H1 (cell line): ENCODE measurements at regions not wholly inside any gene's neighbourhood (a gene's known extent, or its start where the extent isn't known, plus 50 kb on each side); places are given as distances from the start of the nearest gene placed in this dataset.

Experiments
- CTCF ChIA-PET: fragments of 300-600 bp; sonication (Branson Sonifier 250); formaldehyde crosslinking; loops from one replicate; lab custom pipeline; 2021; ENCODE audit not compliant: partially characterized antibody; lab: Charles Lee
- POLR2A ChIA-PET: fragments of 300-600 bp; sonication (Branson Sonifier 250); formaldehyde crosslinking; loops from one replicate; lab custom pipeline; 2021; ENCODE audit warnings: inconsistent platforms; ENCODE audit not compliant: partially characterized antibody; lab: Charles Lee
- DNase-seq, 2 experiments: peaks; one replicate each; pipeline versions ENCODE4 v3.0.0 to v3.0.0-alpha.2; 2010 to 2022; ENCODE audit warnings: low spot score in 2 of 2, low read depth in 1 of 2, mixed read lengths in 1 of 2
- FAIRE-seq: peaks from 2 replicates; lab custom pipeline; 2011; peaks lifted over from hg19 to GRCh38; lab: Jason Lieb, UNC
- H2AFZ ChIP-seq: 2 replicates; pipeline ENCODE4 v1.8.1; 2012; ENCODE audit warnings: low read length, inconsistent platforms
- H2AK5ac ChIP-seq: 2 replicates; pipeline ENCODE4 v1.6.1; 2013; ENCODE audit warnings: low read depth, low read length
- H2BK120ac ChIP-seq: replicated peaks from 2 replicates; pipeline ENCODE3; 2013; ENCODE audit warnings: low read depth, low read length, inconsistent platforms
- H2BK12ac ChIP-seq: 2 replicates; pipeline ENCODE4 v1.6.1; 2013; ENCODE audit warnings: low read depth, low read length
- H2BK15ac ChIP-seq: 2 replicates; pipeline ENCODE4 v1.6.1; 2013; ENCODE audit warnings: low read length
- H2BK20ac ChIP-seq: 2 replicates; pipeline ENCODE4 v1.6.1; 2013; ENCODE audit warnings: low read length
- H2BK5ac ChIP-seq: 2 replicates; pipeline ENCODE4 v1.6.1; 2013; ENCODE audit warnings: low read depth, low read length
- H3K14ac ChIP-seq: 2 replicates; pipeline ENCODE4 v1.6.1; 2013; ENCODE audit warnings: inconsistent platforms; ENCODE audit not compliant: insufficient read length
- H3K18ac ChIP-seq: 2 replicates; pipeline ENCODE4 v1.6.1; 2013; ENCODE audit warnings: low read length; ENCODE audit errors: extremely low read depth
- H3K23ac ChIP-seq: 2 replicates; pipeline ENCODE4 v1.6.1; 2013; ENCODE audit warnings: inconsistent platforms; ENCODE audit not compliant: insufficient read length
- H3K23me2 ChIP-seq: 2 replicates; pipeline ENCODE4 v1.6.1; 2013; ENCODE audit warnings: low read depth, low read length
- H3K27ac ChIP-seq: 2 replicates; pipeline ENCODE4 v1.6.1; 2011; ENCODE audit warnings: low read depth, low read length, inconsistent platforms
- H3K27me3 ChIP-seq, 4 experiments: replicated peaks in 1 of 4; 1 replicate in 1 of 4; 2 replicates in 3 of 4; pipeline versions ENCODE4 v1.6.1 to v1.8.1; 2011 to 2013; ENCODE audit warnings: low read length in 3 of 4, mild to moderate bottlenecking in 3 of 4, inconsistent platforms in 2 of 4, mixed read lengths in 2 of 4, moderate library complexity in 1 of 4; ENCODE audit not compliant: control insufficient read depth in 3 of 4, insufficient read depth in 3 of 4; ENCODE audit errors: extremely low read depth in 1 of 4
- H3K36me3 ChIP-seq, 4 experiments: 2 replicates each; pipeline versions ENCODE4 v1.6.1 to v1.8.1; 2011 to 2013; ENCODE audit warnings: mild to moderate bottlenecking in 4 of 4, low read length in 3 of 4, moderate library complexity in 2 of 4, control low read depth in 1 of 4, inconsistent platforms in 1 of 4; ENCODE audit not compliant: insufficient read depth in 4 of 4, control insufficient read depth in 2 of 4
- H3K4ac ChIP-seq: replicated peaks from 2 replicates; pipeline ENCODE3; 2013; ENCODE audit warnings: low read length, low read depth, mixed read lengths, inconsistent platforms; ENCODE audit not compliant: insufficient read length
- H3K4me1 ChIP-seq, 4 experiments: replicated peaks in 1 of 4; 1 replicate in 1 of 4; 2 replicates in 3 of 4; pipeline versions ENCODE4 v1.6.1 to v1.8.1; 2011 to 2013; ENCODE audit warnings: low read length in 3 of 4, inconsistent platforms in 2 of 4, mixed read lengths in 1 of 4; ENCODE audit not compliant: insufficient read depth in 4 of 4, control insufficient read depth in 3 of 4
- H3K4me2 ChIP-seq, 2 experiments: 2 replicates each; pipeline versions ENCODE4 v1.6.1 to v1.8.1; 2011 to 2013; ENCODE audit warnings: low read depth in 2 of 2, low read length in 2 of 2, control low read depth in 1 of 2, inconsistent platforms in 1 of 2, mild to moderate bottlenecking in 1 of 2; ENCODE audit not compliant: insufficient read depth in 1 of 2
- H3K4me3 ChIP-seq, 4 experiments: fragments of 200-600, 300-600 bp in 1 of 4; sonication (generic), shearing (Covaris generic), sonication (Bioruptor Twin) in 1 of 4; 2 replicates each; pipeline versions ENCODE4 v1.5.1 to v1.8.1; 2011 to 2016; ENCODE audit warnings: low read length in 4 of 4, low read depth in 3 of 4, control low read depth in 2 of 4, inconsistent platforms in 2 of 4, mild to moderate bottlenecking in 2 of 4, mixed read lengths in 1 of 4, moderate library complexity in 1 of 4; ENCODE audit not compliant: insufficient read depth in 2 of 4; ENCODE audit errors: extremely low read depth in 1 of 4
- H3K56ac ChIP-seq: replicated peaks from 2 replicates; pipeline ENCODE3; 2013; ENCODE audit warnings: low read depth, mild to moderate bottlenecking, mixed read lengths, low read length, inconsistent platforms; ENCODE audit not compliant: insufficient read length
- H3K79me1 ChIP-seq: 2 replicates; pipeline ENCODE4 v1.6.1; 2013; ENCODE audit warnings: low read depth, low read length, control low read depth
- H3K79me2 ChIP-seq, 2 experiments: 2 replicates each; pipeline versions ENCODE4 v1.6.1 to v1.8.1; 2012 to 2013; ENCODE audit warnings: low read length in 2 of 2, mild to moderate bottlenecking in 2 of 2, inconsistent platforms in 1 of 2; ENCODE audit not compliant: insufficient read depth in 2 of 2, control insufficient read depth in 1 of 2
- H3K9ac ChIP-seq, 4 experiments: replicated peaks in 1 of 4; 1 replicate in 1 of 4; 2 replicates in 3 of 4; pipeline versions ENCODE4 v1.6.1 to v1.8.1; 2011 to 2013; ENCODE audit warnings: low read depth in 3 of 4, low read length in 3 of 4, control low read depth in 2 of 4, mild to moderate bottlenecking in 2 of 4, moderate library complexity in 2 of 4, inconsistent platforms in 1 of 4; ENCODE audit errors: extremely low read depth in 1 of 4
- H3K9me3 ChIP-seq, 2 experiments: 2 replicates each; pipeline versions ENCODE4 v1.6.1 to v1.8.1; 2012 to 2013; ENCODE audit warnings: mild to moderate bottlenecking in 2 of 2, moderate library complexity in 2 of 2, control low read depth in 1 of 2, inconsistent platforms in 1 of 2, low read depth in 1 of 2, low read length in 1 of 2, mixed read lengths in 1 of 2; ENCODE audit not compliant: insufficient read depth in 2 of 2
- H4K20me1 ChIP-seq, 2 experiments: replicated peaks in 1 of 2; 2 replicates each; pipeline versions ENCODE3 to v1.8.1; 2011 to 2013; ENCODE audit warnings: inconsistent platforms in 2 of 2, low read length in 2 of 2, mild to moderate bottlenecking in 1 of 2; ENCODE audit not compliant: insufficient read depth in 2 of 2, control insufficient read depth in 1 of 2
- H4K5ac ChIP-seq: 2 replicates; pipeline ENCODE4 v1.6.1; 2013; ENCODE audit warnings: low read length, low read depth, mixed read lengths, inconsistent platforms; ENCODE audit not compliant: insufficient read length
- H4K8ac ChIP-seq: 2 replicates; pipeline ENCODE4 v1.8.0; 2013; ENCODE audit warnings: mild to moderate bottlenecking, moderate library complexity, low read length, inconsistent platforms; ENCODE audit not compliant: insufficient read depth; ENCODE audit errors: extremely low read depth
- H4K91ac ChIP-seq: replicated peaks from 2 replicates; pipeline ENCODE3; 2013; ENCODE audit warnings: low read length, mixed read lengths, inconsistent platforms; ENCODE audit not compliant: insufficient read length
- ATF2 ChIP-seq: IDR thresholded peaks from 2 replicates; pipeline ENCODE4 v1.6.1; 2012; ENCODE audit warnings: low read length, inconsistent platforms
- E2F6 ChIP-seq: IDR thresholded peaks from 2 replicates; pipeline ENCODE4 v1.6.1; 2012; ENCODE audit warnings: inconsistent platforms
- HDAC2 ChIP-seq, 2 experiments: fragments of 300-600 bp in 1 of 2; sonication (generic) in 1 of 2; IDR thresholded peaks; 2 replicates each; pipeline ENCODE4 v1.6.1; 2011 to 2012; ENCODE audit warnings: low read depth in 2 of 2, low read length in 2 of 2, mild to moderate bottlenecking in 2 of 2, moderate library complexity in 2 of 2, borderline replicate concordance in 1 of 2, inconsistent platforms in 1 of 2
- NRF1 ChIP-seq: IDR thresholded peaks from 2 replicates; pipeline ENCODE4 v1.6.1; 2011; ENCODE audit warnings: mild to moderate bottlenecking, low read depth, low read length, improper control_type of control experiment
- PHF8 ChIP-seq: fragments of 200-600 bp; sonication (generic); conservative IDR thresholded peaks from 2 replicates; pipeline ENCODE4 v1.7.1; 2012; ENCODE audit warnings: low read depth, mild to moderate bottlenecking, inconsistent platforms, low read length, moderate library complexity
- POLR2A ChIP-seq, 2 experiments: IDR thresholded peaks; 1 replicate in 1 of 2; 2 replicates in 1 of 2; pipeline ENCODE4 v1.6.1; 2011; ENCODE audit warnings: low read depth in 2 of 2, low read length in 2 of 2, mild to moderate bottlenecking in 2 of 2; ENCODE audit errors: control extremely low read depth in 1 of 2
- RFX5 ChIP-seq: IDR thresholded peaks from 2 replicates; pipeline ENCODE4 v1.6.1; 2011; ENCODE audit warnings: low read depth, low read length, improper control_type of control experiment, borderline replicate concordance
- TEAD4 ChIP-seq: IDR thresholded peaks from 2 replicates; pipeline ENCODE4 v1.6.1; 2012; ENCODE audit warnings: low read depth, low read length, inconsistent platforms, mixed read lengths
- USF2 ChIP-seq: IDR thresholded peaks from 2 replicates; pipeline ENCODE4 v1.6.1; 2011; ENCODE audit warnings: low read length, improper control_type of control experiment
- YY1 ChIP-seq: IDR thresholded peaks from 2 replicates; pipeline ENCODE4 v1.6.1; 2011; ENCODE audit warnings: low read depth, mild to moderate bottlenecking, low read length
- ZNF274 ChIP-seq: IDR thresholded peaks from 2 replicates; pipeline ENCODE4 v1.7.0; 2012; ENCODE audit warnings: low read length, borderline replicate concordance; ENCODE audit errors: extremely low read depth
- WGBS, 2 experiments: shearing (Covaris generic) in 1 of 2; methylation state at CpG; one replicate each; pipeline versions ENCODE4 v1.1.6 to v1.1.7; 2013 to 2015; ENCODE audit warnings: low lambda C conversion rate in 2 of 2, mixed read lengths in 2 of 2, inconsistent platforms in 1 of 2, low coverage in 1 of 2, missing lambda C conversion rate in 1 of 2; ENCODE audit not compliant: insufficient replicate concordance in 2 of 2, insufficient coverage in 1 of 2, insufficient read length in 1 of 2; ENCODE audit errors: extremely low coverage in 1 of 2, missing lambda C conversion rate in 1 of 2; 5-methylcytosine and 5-hydroxymethylcytosine counted together

- Histone ChIP-seq H3K14ac (no peak overlapping the region), H3K79me2 (no peaks in the 10 kb centered on the region), H3K23me2 (no peaks in the 10 kb centered on the region), H4K91ac (no peak overlapping the region), H2BK15ac (no peak overlapping the region), H2BK20ac (no peak overlapping the region), H3K9me3 (peaks cover 0 to 1% of the 10 kb centered on the region in 2 experiments; a peak in 2 of 4 replicates), H3K27me3 (no peaks in the 10 kb centered on the region), H3K79me1 (no peaks in the 10 kb centered on the region), H4K5ac (no peak overlapping the region), H3K23ac (no peak overlapping the region), H4K8ac (no peak overlapping the region), H3K4me1 (no peaks in the 10 kb centered on the region), H3K4me2 (no peak overlapping the region), H4K20me1 (no peaks in the 10 kb centered on the region), H3K4me3 (no peak overlapping the region), H2BK5ac (no peak overlapping the region), H2AFZ (no peak overlapping the region), H3K27ac (no peak overlapping the region), H3K18ac (no peak overlapping the region), H2BK12ac (no peak overlapping the region), H3K56ac (no peak overlapping the region), H2BK120ac (no peak overlapping the region), H3K9ac (no peak overlapping the region), H2AK5ac (no peak overlapping the region), H3K36me3 (no peaks in the 10 kb centered on the region), H3K4ac (no peak overlapping the region)
- FAIRE-seq, result no peak
- POLR2A ChIA-PET, result no interaction called here
- DNase-seq, result no peak
- 84% methylated on average over 5 of the region's 5 CpGs; no CpG with 5 or more reads in 1 of the 2 experiments for WGBS, 2 experiments
- CTCF ChIA-PET, result interaction anchor here (1.8 kb wide), 1 partner anchor 15 kb away, joined by 7 read pairs; no protein-coding TSS in a partner anchor
- TF ChIP-seq RFX5 (no peak), USF2 (no peak), E2F6 (no peak), POLR2A (IDR thresholded peaks at IDR 0.05; ENCODE audit: control extremely low read depth in 1 of 2, low read depth in 2 of 2, low read length in 2 of 2) (no peak), ZNF274 (no peak), YY1 (no peak), HDAC2 (IDR thresholded peaks at IDR 0.05; ENCODE audit: borderline replicate concordance in 1 of 2, low read depth in 2 of 2, low read length in 2 of 2) (no peak), NRF1 (no peak), ATF2 (no peak), TEAD4 (no peak), PHF8 (no peak)
Measured at GRCh38 chr10:58137813-58138212, 129.9 kb downstream of the IPMK start.
